ENCODE measurements at regions not wholly inside any gene's neighbourhood (a gene's known extent, or its start where the extent isn't known, plus 50 kb on each side); places are given as distances from the start of the nearest gene placed in this dataset.

DNA sequence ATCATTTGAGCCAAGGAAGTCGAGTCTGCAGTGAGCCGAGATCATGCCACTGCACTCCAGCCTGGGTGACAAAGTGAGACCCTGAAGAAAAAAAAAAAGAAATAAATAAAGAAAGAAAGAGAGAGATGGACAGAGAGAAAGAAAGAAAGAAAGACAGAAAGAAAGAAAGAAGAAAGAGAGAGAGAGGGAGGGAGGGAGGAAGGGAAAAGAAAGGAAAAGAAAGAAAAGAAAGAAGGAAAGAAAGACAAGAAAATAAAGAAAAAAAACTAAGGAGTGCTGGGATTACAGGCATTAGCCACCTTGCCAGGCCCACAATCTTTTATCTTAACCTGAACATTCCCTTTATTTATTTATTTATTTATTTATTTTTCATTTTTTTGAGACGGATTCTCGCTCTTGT, 51.7 kb upstream of the SOD1 start:
- TF ChIP-seq POLR2AphosphoS5 (IDR thresholded peaks at IDR 0.05; ENCODE audit: low read depth, low read length) (no peak), SIN3A (IDR thresholded peaks at IDR 0.05; ENCODE audit: borderline replicate concordance, insufficient read depth, low read length) (no peak), TAF1 (IDR thresholded peaks at IDR 0.05; ENCODE audit: borderline replicate concordance, insufficient read depth, low read length) (no peak), FOXP2 (optimal IDR thresholded peaks at IDR 0.05; ENCODE audit: borderline replicate concordance, extremely low read depth, extremely low read length, insufficient read depth) (no peak)
- TF ChIP-seq, protein P1, sequence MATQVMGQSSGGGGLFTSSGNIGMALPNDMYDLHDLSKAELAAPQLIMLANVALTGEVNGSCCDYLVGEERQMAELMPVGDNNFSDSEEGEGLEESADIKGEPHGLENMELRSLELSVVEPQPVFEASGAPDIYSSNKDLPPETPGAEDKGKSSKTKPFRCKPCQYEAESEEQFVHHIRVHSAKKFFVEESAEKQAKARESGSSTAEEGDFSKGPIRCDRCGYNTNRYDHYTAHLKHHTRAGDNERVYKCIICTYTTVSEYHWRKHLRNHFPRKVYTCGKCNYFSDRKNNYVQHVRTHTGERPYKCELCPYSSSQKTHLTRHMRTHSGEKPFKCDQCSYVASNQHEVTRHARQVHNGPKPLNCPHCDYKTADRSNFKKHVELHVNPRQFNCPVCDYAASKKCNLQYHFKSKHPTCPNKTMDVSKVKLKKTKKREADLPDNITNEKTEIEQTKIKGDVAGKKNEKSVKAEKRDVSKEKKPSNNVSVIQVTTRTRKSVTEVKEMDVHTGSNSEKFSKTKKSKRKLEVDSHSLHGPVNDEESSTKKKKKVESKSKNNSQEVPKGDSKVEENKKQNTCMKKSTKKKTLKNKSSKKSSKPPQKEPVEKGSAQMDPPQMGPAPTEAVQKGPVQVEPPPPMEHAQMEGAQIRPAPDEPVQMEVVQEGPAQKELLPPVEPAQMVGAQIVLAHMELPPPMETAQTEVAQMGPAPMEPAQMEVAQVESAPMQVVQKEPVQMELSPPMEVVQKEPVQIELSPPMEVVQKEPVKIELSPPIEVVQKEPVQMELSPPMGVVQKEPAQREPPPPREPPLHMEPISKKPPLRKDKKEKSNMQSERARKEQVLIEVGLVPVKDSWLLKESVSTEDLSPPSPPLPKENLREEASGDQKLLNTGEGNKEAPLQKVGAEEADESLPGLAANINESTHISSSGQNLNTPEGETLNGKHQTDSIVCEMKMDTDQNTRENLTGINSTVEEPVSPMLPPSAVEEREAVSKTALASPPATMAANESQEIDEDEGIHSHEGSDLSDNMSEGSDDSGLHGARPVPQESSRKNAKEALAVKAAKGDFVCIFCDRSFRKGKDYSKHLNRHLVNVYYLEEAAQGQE (IDR thresholded peaks at IDR 0.05; ENCODE audit: insufficient read depth in 1 of 2, low read depth in 2 of 2, low read length in 2 of 2) = no peak

Data from PFSK-1 (cell line).